Small intestine (tissue), 7 donors: ENCODE measurements at regions not wholly inside any gene's neighbourhood (a gene's known extent, or its start where the extent isn't known, plus 50 kb on each side); places are given as distances from the start of the nearest gene placed in this dataset.

Experiments
- DNase-seq, 2 donors: peaks; one replicate each; pipeline versions ENCODE4 v3.0.0 to v3.0.0-alpha.2; 2013
- FAIRE-seq: peaks from 2 replicates; lab custom pipeline; 2012; peaks lifted over from hg19 to GRCh38; lab: Jason Lieb, UNC
- H3K27ac ChIP-seq, 3 donors: one replicate each; pipeline ENCODE4 v1.5.1; 2013; ENCODE audit warnings: low read length in 2 of 3, mild to moderate bottlenecking in 2 of 3, control low read depth in 1 of 3, inconsistent platforms in 1 of 3, low read depth in 1 of 3, moderate library complexity in 1 of 3
- H3K27me3 ChIP-seq, 3 donors: one replicate each; pipeline ENCODE4 v1.6.1; 2013; ENCODE audit warnings: low read length in 3 of 3, inconsistent platforms in 1 of 3; ENCODE audit not compliant: control insufficient read depth in 3 of 3, insufficient read depth in 3 of 3
- H3K36me3 ChIP-seq, 3 donors: one replicate each; pipeline ENCODE4 v1.6.1; 2013; ENCODE audit warnings: low read length in 3 of 3, inconsistent platforms in 1 of 3, low read depth in 1 of 3, mild to moderate bottlenecking in 1 of 3, moderate library complexity in 1 of 3; ENCODE audit not compliant: control insufficient read depth in 3 of 3, insufficient read depth in 2 of 3
- H3K4me1 ChIP-seq, 3 donors: one replicate each; pipeline ENCODE4 v1.6.1; 2013; ENCODE audit warnings: low read length in 2 of 3, inconsistent platforms in 1 of 3, low read depth in 1 of 3, mild to moderate bottlenecking in 1 of 3, moderate library complexity in 1 of 3; ENCODE audit not compliant: control insufficient read depth in 3 of 3, insufficient read depth in 2 of 3
- H3K4me3 ChIP-seq, 3 donors: one replicate each; pipeline ENCODE4 v1.5.1; 2013; ENCODE audit warnings: low read length in 3 of 3, control low read depth in 1 of 3, inconsistent platforms in 1 of 3, low read depth in 1 of 3, mild to moderate bottlenecking in 1 of 3, moderate library complexity in 1 of 3
- H3K9me3 ChIP-seq, 2 donors: one replicate each; pipeline ENCODE4 v1.6.1; 2013; ENCODE audit warnings: low read depth in 1 of 2, low read length in 1 of 2; ENCODE audit not compliant: control insufficient read depth in 2 of 2, insufficient read depth in 1 of 2
- WGBS, 3 donors: extraction: QIAGEN DNeasy Blood & Tissue Kit; methylation state at CpG; one replicate each; pipeline ENCODE4 v1.1.7; 2013; 5-methylcytosine and 5-hydroxymethylcytosine counted together
- donor health status: healthy with polysubstance abuse.
- donor health status: control.
- donor health status: control.
- donor health status: Bipolar disorder and iron deficiency.
- donor health status: healthy.

DNA sequence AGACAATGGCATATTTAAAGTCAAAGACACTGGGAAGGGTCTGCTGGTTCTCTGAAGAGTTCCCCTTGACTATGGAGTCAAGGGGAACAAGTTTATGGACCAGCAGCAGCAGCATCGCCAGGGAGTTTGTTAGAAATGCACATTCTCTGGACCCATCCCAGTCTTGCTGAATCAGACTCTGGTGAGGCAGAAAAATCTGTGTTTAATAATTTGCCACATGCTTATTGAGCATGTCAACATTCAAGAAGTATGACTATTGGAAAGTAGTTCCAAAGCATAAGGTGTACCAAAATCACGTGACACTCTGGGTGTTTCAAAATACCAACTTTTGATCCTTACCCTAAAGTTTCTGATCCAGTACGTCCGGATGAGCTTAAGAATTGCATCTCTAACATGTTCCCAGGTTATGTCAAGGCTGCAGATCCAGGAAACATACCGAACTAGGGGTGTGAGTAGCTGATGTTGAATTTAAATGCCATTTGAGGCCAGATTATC lies 853.8 kb downstream of the TMEM182 start:
- peaks cover under 1 to 10% of the 10 kb centered on the region in 2 donors for H3K9me3 ChIP-seq
- no peak overlapping the region for H3K4me3 ChIP-seq
- H3K27ac ChIP-seq, result no peak overlapping the region
- H3K27me3 ChIP-seq, result no peaks in the 10 kb centered on the region
- no peaks in the 10 kb centered on the region for H3K36me3 ChIP-seq
- no peaks in the 10 kb centered on the region for H3K4me1 ChIP-seq
- DNase-seq, result no peak
- no peak for FAIRE-seq
- WGBS, 3 donors, result 75 to 82% (median 79%) methylated on average over 5 of the region's 5 CpGs

- 84 to 92% (median 90%) methylated on average over 4 of the region's 4 CpGs for WGBS, 3 donors
- Histone ChIP-seq H3K27me3 (no peaks in the 10 kb centered on the region), H3K9me3 (peaks cover 2 to 14% of the 10 kb centered on the region in 2 donors), H3K27ac (no peak overlapping the region), H3K36me3 (no peaks in the 10 kb centered on the region), H3K4me1 (no peaks in the 10 kb centered on the region), H3K4me3 (no peak overlapping the region)
- no peak for FAIRE-seq
- DNase-seq, result no peak
Observed at GRCh38 chr2:103616891-103617290, 855.1 kb downstream of the TMEM182 start.

DNA sequence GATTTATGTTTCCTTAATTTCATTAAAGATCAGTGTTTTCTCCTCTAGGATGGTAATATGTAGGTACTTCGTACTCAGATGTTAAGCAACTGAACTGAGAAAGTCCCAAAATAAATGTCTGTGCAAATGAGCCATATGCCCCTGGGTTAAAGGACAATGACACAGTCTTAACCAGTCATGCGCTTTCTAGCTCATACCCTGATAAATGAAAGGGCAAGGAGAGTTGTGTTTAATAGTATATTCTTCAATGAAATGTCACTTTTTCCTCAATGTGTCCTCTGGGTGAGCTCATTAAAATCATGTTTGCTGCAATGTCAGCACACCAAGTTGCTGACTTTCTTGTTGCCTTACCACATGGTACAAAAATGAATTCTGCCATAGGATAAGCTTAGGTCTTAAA lies 856.3 kb downstream of the TMEM182 start:
- Histone ChIP-seq H3K27me3 (no peaks in the 10 kb centered on the region), H3K9me3 (peaks cover 2 to 14% of the 10 kb centered on the region in 2 donors), H3K27ac (no peak overlapping the region), H3K4me1 (no peaks in the 10 kb centered on the region), H3K4me3 (no peak overlapping the region), H3K36me3 (no peaks in the 10 kb centered on the region)
- FAIRE-seq (no peak), DNase-seq (no peak)
- whole genome bisulfite sequencing, 3 donors, result 64 to 90% (median 76%) methylated on average over 2 of the region's 2 CpGs

GRCh38 chr2:103627301-103627700 lies 865.5 kb downstream of the TMEM182 start:
- WGBS, 3 donors, result 12 to 40% (median 16%) methylated on average over 1 of the region's 1 CpG
- Histone ChIP-seq H3K27me3 (no peaks in the 10 kb centered on the region), H3K9me3 (peaks cover 0 to 6% of the 10 kb centered on the region in 2 donors), H3K27ac (no peak overlapping the region), H3K4me3 (no peak overlapping the region), H3K4me1 (no peaks in the 10 kb centered on the region), H3K36me3 (no peaks in the 10 kb centered on the region)
- no peak for DNase-seq
- no peak for FAIRE-seq

GRCh38 chr2:103638978-103639377 lies 877.1 kb downstream of the TMEM182 start:
- no peaks in the 10 kb centered on the region for H3K4me1 ChIP-seq
- FAIRE-seq, result no peak

GRCh38 chr2:103656558-103656957 lies 894.7 kb downstream of the TMEM182 start:
- Histone ChIP-seq H3K27ac (no peak overlapping the region), H3K9me3 (no peaks in the 10 kb centered on the region), H3K4me3 (no peak overlapping the region), H3K4me1 (no peaks in the 10 kb centered on the region), H3K36me3 (no peaks in the 10 kb centered on the region), H3K27me3 (no peaks in the 10 kb centered on the region)
- no peak for DNase-seq
- WGBS, 3 donors, result 61 to 71% (median 70%) methylated on average over 3 of the region's 3 CpGs
- FAIRE-seq, result no peak

More at GRCh38 chr2:103638978-103639377, 877.1 kb downstream of the TMEM182 start:
- Histone ChIP-seq H3K27me3 (no peaks in the 10 kb centered on the region), H3K27ac (no peak overlapping the region), H3K9me3 (no peaks in the 10 kb centered on the region), H3K36me3 (no peaks in the 10 kb centered on the region), H3K4me3 (no peak overlapping the region)
- DNase-seq, result no peak
- WGBS, 3 donors, result 20 to 48% (median 24%) methylated on average over 2 of the region's 2 CpGs

DNA sequence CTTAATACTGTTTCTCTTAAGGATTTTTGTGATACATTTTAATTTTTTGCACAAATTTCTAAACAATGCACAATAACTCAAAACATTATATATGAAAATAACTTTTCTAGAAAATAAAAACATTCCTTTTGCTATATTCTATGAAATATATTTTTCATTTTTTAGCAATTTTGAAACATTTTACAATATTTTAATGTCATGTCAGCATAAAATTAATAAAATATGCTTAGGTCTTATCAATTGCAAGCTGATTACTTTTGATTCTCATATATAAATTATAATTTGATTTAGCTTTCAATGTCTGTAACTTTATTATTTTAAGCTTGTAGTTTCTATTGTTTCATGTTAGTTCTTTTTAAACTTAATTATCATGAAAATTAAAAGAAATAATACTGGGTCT lies 898.7 kb downstream of the TMEM182 start:
- DNase-seq, result no peak
- Histone ChIP-seq H3K36me3 (no peaks in the 10 kb centered on the region), H3K4me1 (no peaks in the 10 kb centered on the region), H3K4me3 (no peak overlapping the region), H3K9me3 (no peaks in the 10 kb centered on the region), H3K27ac (no peak overlapping the region), H3K27me3 (no peaks in the 10 kb centered on the region)
- FAIRE-seq, result no peak

DNA sequence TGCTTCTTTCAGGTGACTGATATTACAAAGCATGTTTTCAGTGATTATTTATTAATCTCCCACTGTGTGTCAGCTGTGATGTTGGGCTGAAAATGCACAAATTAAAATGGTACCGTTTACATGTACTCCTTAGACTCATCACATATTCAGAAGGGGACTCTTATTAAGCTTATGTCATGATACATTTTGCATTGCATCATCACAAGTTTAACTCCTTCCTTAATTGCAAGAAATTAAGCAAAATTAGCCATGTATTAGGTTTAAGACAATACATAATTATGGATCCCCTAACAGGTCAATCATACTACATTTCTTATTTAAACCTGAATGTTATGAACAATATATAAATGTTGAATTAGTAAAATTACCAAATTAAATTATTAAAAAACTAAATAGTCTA lies 899.1 kb downstream of the TMEM182 start:
- no peak for DNase-seq
- H3K27me3 ChIP-seq, result no peaks in the 10 kb centered on the region
- no peaks in the 10 kb centered on the region for H3K36me3 ChIP-seq
- H3K9me3 ChIP-seq, result no peaks in the 10 kb centered on the region
- no peak overlapping the region for H3K27ac ChIP-seq
- H3K4me1 ChIP-seq, result no peaks in the 10 kb centered on the region
- no peak overlapping the region for H3K4me3 ChIP-seq
- WGBS, 3 donors, result 59 to 77% (median 68%) methylated on average over 1 of the region's 1 CpG
- no peak for FAIRE-seq

DNA sequence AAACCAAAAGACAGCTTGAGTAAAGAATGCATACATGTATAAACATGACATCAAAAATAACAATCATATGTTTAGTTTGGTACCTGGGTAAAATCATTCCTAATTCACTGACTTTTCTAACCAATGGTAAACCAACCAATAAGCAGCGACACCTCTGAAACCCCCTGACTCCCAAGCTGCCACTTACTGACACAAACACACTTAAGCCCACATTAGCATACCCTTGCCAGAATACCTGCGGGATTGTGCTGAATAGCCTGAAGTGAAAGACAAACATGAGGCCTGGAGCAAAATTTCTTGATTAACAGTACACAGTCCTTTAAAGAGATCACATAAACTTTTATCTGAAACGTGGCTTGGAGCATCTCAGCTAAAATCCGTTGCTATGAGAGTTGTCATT lies 902.9 kb downstream of the TMEM182 start:
- 36 to 40% (median 40%) methylated on average over 4 of the region's 4 CpGs for WGBS, 3 donors
- FAIRE-seq (no peak), DNase-seq (no peak)
- no peaks in the 10 kb centered on the region for H3K27me3 ChIP-seq
- no peaks in the 10 kb centered on the region for H3K36me3 ChIP-seq
- H3K4me1 ChIP-seq, result no peaks in the 10 kb centered on the region
- no peak overlapping the region for H3K4me3 ChIP-seq
- no peaks in the 10 kb centered on the region for H3K9me3 ChIP-seq
- no peak overlapping the region for H3K27ac ChIP-seq
